ENCODE measurements at regions not wholly inside any gene's neighbourhood (a gene's known extent, or its start where the extent isn't known, plus 50 kb on each side); places are given as distances from the start of the nearest gene placed in this dataset.

- no peak for DNase-seq
Measured at GRCh38 chr2:217183471-217183870, 323.6 kb upstream of the TNP1 start.

- DNase-seq, result no peak
Measured at GRCh38 chr2:217182926-217183325, 323.1 kb upstream of the TNP1 start.

- no peak for DNase-seq
Measured at GRCh38 chr2:217181512-217181911, 321.6 kb upstream of the TNP1 start.

GRCh38 chr2:217179854-217180253, 320.0 kb upstream of the TNP1 start:
- DNase-seq, result no peak

- no peak for DNase-seq
Measured at GRCh38 chr2:217178341-217178740, 318.5 kb upstream of the TNP1 start.

- DNase-seq, result no peak
Measured at GRCh38 chr2:217177720-217178119, 317.9 kb upstream of the TNP1 start.

- no peak for DNase-seq
Measured at GRCh38 chr2:217171874-217172273, 312.0 kb upstream of the TNP1 start.

- no peak for DNase-seq
Measured at GRCh38 chr2:217168496-217168895, 308.6 kb upstream of the TNP1 start.

- DNase-seq, result no peak
Measured at GRCh38 chr2:217167531-217167930, 307.7 kb upstream of the TNP1 start.

GRCh38 chr2:217166241-217166850, 306.5 kb upstream of the TNP1 start:
- DNase-seq, result no peak

- no peak for DNase-seq
Measured at GRCh38 chr2:217165547-217165946, 305.7 kb upstream of the TNP1 start.

- DNase-seq, result no peak
Measured at GRCh38 chr2:217163987-217164386, 304.1 kb upstream of the TNP1 start.

- DNase-seq, result no peak
Measured at GRCh38 chr2:217162533-217162932, 302.7 kb upstream of the TNP1 start.

- DNase-seq, result no peak
Measured at GRCh38 chr2:217160978-217161973, 301.4 kb upstream of the TNP1 start.

- no peak for DNase-seq
Measured at GRCh38 chr2:217160103-217160743, 300.4 kb upstream of the TNP1 start.

- DNase-seq, result no peak
Measured at GRCh38 chr2:217158928-217159327, 299.1 kb upstream of the TNP1 start.

GRCh38 chr2:217157581-217157980, 297.7 kb upstream of the TNP1 start:
- DNase-seq, result no peak

GRCh38 chr2:217156801-217157200, 296.9 kb upstream of the TNP1 start:
- DNase-seq, result no peak

GRCh38 chr2:217154923-217155322, 295.1 kb upstream of the TNP1 start:
- DNase-seq, result no peak

- DNase-seq, result no peak
Measured at GRCh38 chr2:217153510-217153909, 293.6 kb upstream of the TNP1 start.

GRCh38 chr2:217152831-217153230, 293.0 kb upstream of the TNP1 start:
- DNase-seq, result no peak

GRCh38 chr2:217151509-217152206, 291.8 kb upstream of the TNP1 start:
- no peak for DNase-seq

GRCh38 chr2:217150236-217150635, 290.4 kb upstream of the TNP1 start:
- no peak for DNase-seq
